ENCODE measurements at regions not wholly inside any gene's neighbourhood (a gene's known extent, or its start where the extent isn't known, plus 50 kb on each side); places are given as distances from the start of the nearest gene placed in this dataset.

- TF ChIP-seq CTCF (IDR thresholded peaks at IDR 0.05; ENCODE audit: control extremely low read depth in 1 of 3, insufficient read depth in 1 of 3, low read depth in 1 of 3, low read length in 3 of 3) (no peak), POLR2A (IDR thresholded peaks at IDR 0.05; ENCODE audit: control extremely low read depth in 1 of 2, low read depth in 2 of 2, low read length in 2 of 2) (no peak), KDM1A (IDR thresholded peaks at IDR 0.05; ENCODE audit: borderline replicate concordance, low read length) (no peak), POLR2AphosphoS5 (IDR thresholded peaks at IDR 0.05; ENCODE audit: low read depth, low read length) (no peak), JUN (IDR thresholded peaks at IDR 0.05; ENCODE audit: low read depth, low read length) (no peak), BRCA1 (IDR thresholded peaks at IDR 0.05; ENCODE audit: low read depth, low read length) (no peak), SIN3A (conservative IDR thresholded peaks at IDR 0.05 in 1 of 2, IDR thresholded peaks at IDR 0.05 in 1 of 2; ENCODE audit: low read depth in 1 of 2, low read length in 2 of 2) (no peak)
Measured at GRCh38 chr5:89374818-89375521, 492.0 kb upstream of the MEF2C start.
